ENCODE measurements at regions not wholly inside any gene's neighbourhood (a gene's known extent, or its start where the extent isn't known, plus 50 kb on each side); places are given as distances from the start of the nearest gene placed in this dataset.

DNA sequence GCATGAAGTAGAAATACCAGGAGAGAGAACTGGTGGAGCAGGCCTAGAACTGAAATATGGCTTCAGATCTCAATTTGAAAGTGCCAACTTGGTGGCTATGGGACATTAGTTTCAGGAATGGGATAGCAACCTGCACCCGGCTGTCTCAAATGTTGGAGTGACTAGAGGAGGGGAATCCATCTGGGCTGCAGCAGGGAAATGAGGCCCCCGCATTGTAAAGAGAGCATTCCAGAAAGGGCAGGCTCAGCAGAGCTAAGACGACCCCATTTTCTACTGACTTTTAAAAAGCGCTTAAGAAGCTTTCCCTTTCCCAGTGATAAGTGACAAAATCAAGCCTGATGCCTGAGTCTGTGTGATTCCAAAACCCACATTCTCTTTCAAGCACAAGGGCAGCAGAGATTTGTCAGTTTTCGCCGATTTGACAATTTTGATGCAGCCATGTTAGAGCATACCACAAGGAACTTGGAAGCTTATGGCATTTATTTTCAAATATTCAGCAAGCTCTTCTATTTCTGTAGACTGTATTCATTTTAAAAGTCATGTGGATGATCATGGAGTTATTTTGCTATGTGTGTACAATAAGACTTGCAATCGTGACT lies 119.8 kb upstream of the ARHGAP28 start:
- no peaks in the 10 kb centered on the region for H3K9me2 ChIP-seq (replicated peaks; ENCODE audit: control insufficient read depth, low read length)
- no peaks in the 10 kb centered on the region for H3K36me3 ChIP-seq (ENCODE audit: control insufficient read depth, low read length)
- TF ChIP-seq, protein P1, sequence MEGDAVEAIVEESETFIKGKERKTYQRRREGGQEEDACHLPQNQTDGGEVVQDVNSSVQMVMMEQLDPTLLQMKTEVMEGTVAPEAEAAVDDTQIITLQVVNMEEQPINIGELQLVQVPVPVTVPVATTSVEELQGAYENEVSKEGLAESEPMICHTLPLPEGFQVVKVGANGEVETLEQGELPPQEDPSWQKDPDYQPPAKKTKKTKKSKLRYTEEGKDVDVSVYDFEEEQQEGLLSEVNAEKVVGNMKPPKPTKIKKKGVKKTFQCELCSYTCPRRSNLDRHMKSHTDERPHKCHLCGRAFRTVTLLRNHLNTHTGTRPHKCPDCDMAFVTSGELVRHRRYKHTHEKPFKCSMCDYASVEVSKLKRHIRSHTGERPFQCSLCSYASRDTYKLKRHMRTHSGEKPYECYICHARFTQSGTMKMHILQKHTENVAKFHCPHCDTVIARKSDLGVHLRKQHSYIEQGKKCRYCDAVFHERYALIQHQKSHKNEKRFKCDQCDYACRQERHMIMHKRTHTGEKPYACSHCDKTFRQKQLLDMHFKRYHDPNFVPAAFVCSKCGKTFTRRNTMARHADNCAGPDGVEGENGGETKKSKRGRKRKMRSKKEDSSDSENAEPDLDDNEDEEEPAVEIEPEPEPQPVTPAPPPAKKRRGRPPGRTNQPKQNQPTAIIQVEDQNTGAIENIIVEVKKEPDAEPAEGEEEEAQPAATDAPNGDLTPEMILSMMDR (IDR thresholded peaks at IDR 0.05; ENCODE audit: low read depth, low read length, poor library complexity, severe bottlenecking): no peak
- TF ChIP-seq EZH2phosphoT487 (IDR thresholded peaks at IDR 0.05; ENCODE audit: borderline replicate concordance, low read length): no peak
- H3K27me3 ChIP-seq (ENCODE audit: control insufficient read depth, low read length): no peaks in the 10 kb centered on the region
- no peak overlapping the region for H3K4me2 ChIP-seq (ENCODE audit: low read length)
- no peak overlapping the region for H3K4me3 ChIP-seq (ENCODE audit: low read length)
- H3K4me1 ChIP-seq (ENCODE audit: control insufficient read depth, low read length): no peaks in the 10 kb centered on the region
- H3F3A ChIP-seq (ENCODE audit: control insufficient read depth, insufficient read depth): no peaks in the 10 kb centered on the region
- H3K27ac ChIP-seq (ENCODE audit: low read depth, low read length): no peak overlapping the region
- no peaks in the 10 kb centered on the region for H3K79me2 ChIP-seq (ENCODE audit: control insufficient read depth, low read length)
- no peaks in the 10 kb centered on the region for H4K20me1 ChIP-seq (ENCODE audit: control insufficient read depth, insufficient read depth, low read depth, low read length)
- H3K9me3 ChIP-seq (ENCODE audit: control insufficient read depth, insufficient read depth, low read length): no peaks in the 10 kb centered on the region

DNA sequence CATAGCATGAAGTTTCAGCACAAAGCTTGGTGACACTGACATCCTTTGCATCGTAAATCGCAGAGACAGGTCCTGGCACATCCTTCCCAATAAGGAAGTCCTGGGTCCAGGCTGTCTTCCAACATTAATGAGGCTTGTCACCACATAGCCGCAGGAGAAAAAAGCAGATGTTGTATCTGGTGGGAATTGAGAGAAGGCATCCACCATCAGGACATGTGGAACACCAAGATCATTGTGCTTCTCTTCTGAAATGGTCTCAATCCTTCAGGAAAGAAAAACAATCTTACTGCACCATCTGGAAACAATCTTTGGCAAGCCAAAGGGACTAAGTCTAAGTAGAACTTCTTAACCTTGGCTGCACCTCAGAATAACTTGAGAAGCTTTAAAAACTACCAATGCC lies 119.0 kb upstream of the ARHGAP28 start:
- H3K4me2 ChIP-seq (ENCODE audit: low read length): no peak overlapping the region
- no peaks in the 10 kb centered on the region for H4K20me1 ChIP-seq (ENCODE audit: control insufficient read depth, insufficient read depth, low read depth, low read length)
- H3K27me3 ChIP-seq (ENCODE audit: control insufficient read depth, low read length): no peaks in the 10 kb centered on the region
- H3K4me3 ChIP-seq (ENCODE audit: low read length): no peak overlapping the region
- no peaks in the 10 kb centered on the region for H3K36me3 ChIP-seq (ENCODE audit: control insufficient read depth, low read length)
- TF ChIP-seq, protein P1 (IDR thresholded peaks at IDR 0.05; ENCODE audit: low read depth, low read length, poor library complexity, severe bottlenecking): no peak
- no peak for TF ChIP-seq EZH2phosphoT487 (IDR thresholded peaks at IDR 0.05; ENCODE audit: borderline replicate concordance, low read length)
- no peaks in the 10 kb centered on the region for H3F3A ChIP-seq (ENCODE audit: control insufficient read depth, insufficient read depth)
- no peaks in the 10 kb centered on the region for H3K4me1 ChIP-seq (ENCODE audit: control insufficient read depth, low read length)
- H3K27ac ChIP-seq (ENCODE audit: low read depth, low read length): no peak overlapping the region
- no peaks in the 10 kb centered on the region for H3K79me2 ChIP-seq (ENCODE audit: control insufficient read depth, low read length)
- H3K9me3 ChIP-seq (ENCODE audit: control insufficient read depth, insufficient read depth, low read length): no peaks in the 10 kb centered on the region
- no peaks in the 10 kb centered on the region for H3K9me2 ChIP-seq (replicated peaks; ENCODE audit: control insufficient read depth, low read length)

GRCh38 chr18:6613581-6613980 lies 115.9 kb upstream of the ARHGAP28 start:
- Histone ChIP-seq H3K4me3 (ENCODE audit: low read length) (no peak overlapping the region), H3K9me3 (ENCODE audit: control insufficient read depth, insufficient read depth, low read length) (peaks cover 4% of the 10 kb centered on the region; the same call in 1 of the 2 replicates), H4K20me1 (ENCODE audit: control insufficient read depth, insufficient read depth, low read depth, low read length) (no peaks in the 10 kb centered on the region), H3K4me1 (ENCODE audit: control insufficient read depth, low read length) (no peaks in the 10 kb centered on the region), H3K27ac (ENCODE audit: low read depth, low read length) (no peak overlapping the region), H3K36me3 (ENCODE audit: control insufficient read depth, low read length) (no peaks in the 10 kb centered on the region), H3F3A (ENCODE audit: control insufficient read depth, insufficient read depth) (no peaks in the 10 kb centered on the region), H3K79me2 (ENCODE audit: control insufficient read depth, low read length) (no peaks in the 10 kb centered on the region), H3K27me3 (ENCODE audit: control insufficient read depth, low read length) (no peaks in the 10 kb centered on the region), H3K4me2 (ENCODE audit: low read length) (no peak overlapping the region), H3K9me2 (replicated peaks; ENCODE audit: control insufficient read depth, low read length) (no peaks in the 10 kb centered on the region)
- TF ChIP-seq, protein P1 (IDR thresholded peaks at IDR 0.05; ENCODE audit: low read depth, low read length, poor library complexity, severe bottlenecking): no peak
- no peak for TF ChIP-seq EZH2phosphoT487 (IDR thresholded peaks at IDR 0.05; ENCODE audit: borderline replicate concordance, low read length)

All from DOHH2 (cell line).